Naive thymus-derived CD4-positive, alpha-beta T cell (primary cell): ENCODE measurements at regions not wholly inside any gene's neighbourhood (a gene's known extent, or its start where the extent isn't known, plus 50 kb on each side); places are given as distances from the start of the nearest gene placed in this dataset.
A peak's percentile ranks its signal among the peaks of the same experiment; 100 is the strongest.

Source experiments
- ATAC-seq: fragments of 150-1000 bp; cut with Tn5 transposase; 2 replicates; pipeline ENCODE4 v1.10.0; 2021; ENCODE audit warnings: mild to moderate bottlenecking, moderate library complexity
- CTCF ChIA-PET: fragments of 350-600 bp; sonication (Branson Sonifier 250); formaldehyde crosslinking; loops from one replicate; lab custom pipeline; 2021; ENCODE audit warnings: antibody characterized with exemption; lab: Charles Lee
- POLR2A ChIA-PET: fragments of 350-600 bp; sonication (Branson Sonifier 250); formaldehyde crosslinking; loops from one replicate; lab custom pipeline; 2021; ENCODE audit warnings: antibody characterized with exemption, inconsistent platforms; lab: Charles Lee
- DNase-seq, 9 donors: peaks; one replicate each; pipeline versions ENCODE4 v3.0.0 to v3.0.0-alpha.2; 2020 to 2022; ENCODE audit warnings: mixed read lengths in 1 of 9
- H3K27ac ChIP-seq: one replicate; pipeline ENCODE4 v1.7.0; 2013; ENCODE audit warnings: mild to moderate bottlenecking, low read depth, low read length, moderate library complexity
- H3K27me3 ChIP-seq, 2 donors: one replicate each; pipeline ENCODE4 v1.7.0; 2013; ENCODE audit warnings: low read length in 2 of 2, mild to moderate bottlenecking in 2 of 2, moderate library complexity in 2 of 2; ENCODE audit not compliant: control insufficient read depth in 2 of 2, insufficient read depth in 2 of 2
- H3K36me3 ChIP-seq, 3 experiments: 1 replicate in 2 of 3; 2 replicates in 1 of 3; pipeline ENCODE4 v1.7.0; 2013; ENCODE audit warnings: low read length in 3 of 3, mild to moderate bottlenecking in 3 of 3, moderate library complexity in 1 of 3; ENCODE audit not compliant: insufficient read depth in 3 of 3, control insufficient read depth in 2 of 3
- H3K4me1 ChIP-seq, 2 donors: one replicate each; pipeline ENCODE4 v1.7.0; 2013; ENCODE audit warnings: low read length in 2 of 2, mild to moderate bottlenecking in 2 of 2, moderate library complexity in 1 of 2; ENCODE audit not compliant: control insufficient read depth in 2 of 2, insufficient read depth in 2 of 2
- H3K4me3 ChIP-seq: 2 replicates; pipeline ENCODE4 v1.7.0; 2013; ENCODE audit warnings: mild to moderate bottlenecking, low read length
- H3K9me3 ChIP-seq, 3 experiments: 1 replicate in 2 of 3; 2 replicates in 1 of 3; pipeline ENCODE4 v1.7.0; 2013; ENCODE audit warnings: low read length in 3 of 3; ENCODE audit not compliant: control insufficient read depth in 2 of 3
- H3K27ac Mint-ChIP-seq, 9 donors: one replicate each; pipeline ENCODE4 v1.8.0; 2020 to 2022; ENCODE audit warnings: mixed read lengths in 9 of 9, mild to moderate bottlenecking in 8 of 9, moderate library complexity in 5 of 9, inconsistent platforms in 2 of 9
- H3K27me3 Mint-ChIP-seq, 5 donors: one replicate each; pipeline ENCODE4 v1.8.0; 2021 to 2022; ENCODE audit warnings: mixed read lengths in 5 of 5, mild to moderate bottlenecking in 1 of 5
- H3K36me3 Mint-ChIP-seq, 5 donors: one replicate each; pipeline ENCODE4 v1.8.0; 2020 to 2022; ENCODE audit warnings: mixed read lengths in 5 of 5, mild to moderate bottlenecking in 3 of 5, inconsistent platforms in 1 of 5
- H3K4me1 Mint-ChIP-seq, 7 donors: one replicate each; pipeline ENCODE4 v1.8.0; 2020 to 2022; ENCODE audit warnings: mixed read lengths in 7 of 7, mild to moderate bottlenecking in 3 of 7, inconsistent platforms in 1 of 7
- H3K4me3 Mint-ChIP-seq, 10 donors: one replicate each; pipeline ENCODE4 v1.8.0; 2020 to 2022; ENCODE audit warnings: mild to moderate bottlenecking in 10 of 10, mixed read lengths in 10 of 10, moderate library complexity in 6 of 10, inconsistent platforms in 2 of 10
- H3K9me3 Mint-ChIP-seq, 11 donors: one replicate each; pipeline ENCODE4 v1.8.0; 2020 to 2022; ENCODE audit warnings: mixed read lengths in 11 of 11, mild to moderate bottlenecking in 4 of 11, inconsistent platforms in 1 of 11, moderate library complexity in 1 of 11
- intact Hi-C, 2 donors: fragments of 100-400 bp; cut with micrococcal nuclease; formaldehyde crosslinking; loops; one replicate each; pipeline ENCODE4 v1.15.1; 2023

- Histone ChIP-seq H3K27ac (no peak overlapping the region), H3K27me3 (no peaks in the 10 kb centered on the region), H3K4me3 (no peak overlapping the region), H3K36me3 (no peaks in the 10 kb centered on the region), H3K4me1 (no peaks in the 10 kb centered on the region), H3K9me3 (no peaks in the 10 kb centered on the region)
- intact Hi-C loops = no loop called here
- ChIA-PET POLR2A (no interaction called here), CTCF (no interaction called here)
- Mint-ChIP-seq H3K27me3 (no peaks in the 10 kb centered on the region), H3K4me1 (peaks cover 0 to 13% (median 0%) of the 10 kb centered on the region in 7 donors), H3K9me3 (peaks cover 0 to 4% (median 0%) of the 10 kb centered on the region in 11 donors), H3K4me3 (peak overlapping the region in 1 of 10 donors; percentile 21), H3K27ac (peak overlapping the region in 1 of 9 donors; percentile 7), H3K36me3 (peaks cover 0 to 4% (median 0%) of the 10 kb centered on the region in 5 donors)
- ATAC-seq (no peak), DNase-seq (no peak)
These were observed 100.1 kb downstream of the KLF6 start for GRCh38 chr10:3684891-3685290.

GRCh38 chr10:3683560-3683959 lies 101.4 kb downstream of the KLF6 start:
- Mint-ChIP-seq H3K4me1 (peaks cover 0 to 11% (median 0%) of the 10 kb centered on the region in 7 donors), H3K36me3 (peaks cover 0 to 4% (median 0%) of the 10 kb centered on the region in 5 donors), H3K27ac (no peak overlapping the region), H3K4me3 (no peak overlapping the region), H3K9me3 (peaks cover 0 to 3% (median 0%) of the 10 kb centered on the region in 11 donors), H3K27me3 (no peaks in the 10 kb centered on the region)
- H3K4me1 ChIP-seq = no peaks in the 10 kb centered on the region
- no peak for ATAC-seq
- DNase-seq = no peak
- H3K27me3 ChIP-seq = no peaks in the 10 kb centered on the region
- no peaks in the 10 kb centered on the region for H3K9me3 ChIP-seq
- no peaks in the 10 kb centered on the region for H3K36me3 ChIP-seq
- no peak overlapping the region for H3K27ac ChIP-seq
- H3K4me3 ChIP-seq = no peak overlapping the region
- ChIA-PET CTCF (no interaction called here), POLR2A (interaction anchor here (0.5 kb wide), 1 partner anchor 88 kb away, joined by 3 read pairs; no protein-coding TSS in a partner anchor)
- intact Hi-C loops = no loop called here

- no peak overlapping the region for H3K27ac Mint-ChIP-seq
- Histone ChIP-seq H3K36me3 (no peaks in the 10 kb centered on the region), H3K27ac (no peak overlapping the region), H3K4me3 (no peak overlapping the region), H3K4me1 (no peaks in the 10 kb centered on the region), H3K9me3 (no peaks in the 10 kb centered on the region), H3K27me3 (no peaks in the 10 kb centered on the region)
- H3K36me3 Mint-ChIP-seq = peaks cover 0 to 4% (median 0%) of the 10 kb centered on the region in 5 donors
- peaks cover 0 to 11% (median 0%) of the 10 kb centered on the region in 7 donors for H3K4me1 Mint-ChIP-seq
- intact Hi-C loops = no loop called here
- no peak overlapping the region for H3K4me3 Mint-ChIP-seq
- peaks cover 0 to 1% (median 0%) of the 10 kb centered on the region in 11 donors for H3K9me3 Mint-ChIP-seq
- DNase-seq (no peak), ATAC-seq (no peak)
- POLR2A ChIA-PET = no interaction called here
- CTCF ChIA-PET = no interaction called here
- no peaks in the 10 kb centered on the region for H3K27me3 Mint-ChIP-seq
These were observed 102.3 kb downstream of the KLF6 start for GRCh38 chr10:3682745-3683144.

- no peaks in the 10 kb centered on the region for H3K4me1 ChIP-seq
- intact Hi-C loops = no loop called here
- H3K9me3 ChIP-seq = no peaks in the 10 kb centered on the region
- H3K27me3 ChIP-seq = no peaks in the 10 kb centered on the region
- DNase-seq (no peak), ATAC-seq (no peak)
- CTCF ChIA-PET = no interaction called here
- Mint-ChIP-seq H3K4me1 (peaks cover 0 to 11% (median 0%) of the 10 kb centered on the region in 7 donors), H3K36me3 (peaks cover 0 to 2% (median 0%) of the 10 kb centered on the region in 5 donors), H3K4me3 (no peak overlapping the region), H3K27ac (no peak overlapping the region), H3K27me3 (no peaks in the 10 kb centered on the region), H3K9me3 (peaks cover 0 to 1% (median 0%) of the 10 kb centered on the region in 11 donors)
- POLR2A ChIA-PET = no interaction called here
- H3K27ac ChIP-seq = no peak overlapping the region
- no peaks in the 10 kb centered on the region for H3K36me3 ChIP-seq
- no peak overlapping the region for H3K4me3 ChIP-seq
These were observed 103.1 kb downstream of the KLF6 start for GRCh38 chr10:3681642-3682554.

- Mint-ChIP-seq H3K4me3 (no peak overlapping the region), H3K4me1 (peaks cover 0 to 6% (median 0%) of the 10 kb centered on the region in 7 donors), H3K27ac (peak overlapping the region in 1 of 9 donors; percentile 41), H3K9me3 (peaks cover 0 to 1% (median 0%) of the 10 kb centered on the region in 11 donors), H3K36me3 (no peaks in the 10 kb centered on the region), H3K27me3 (no peaks in the 10 kb centered on the region)
- DNase-seq (no peak), ATAC-seq (no peak)
- Histone ChIP-seq H3K4me3 (no peak overlapping the region), H3K27ac (no peak overlapping the region), H3K27me3 (no peaks in the 10 kb centered on the region), H3K36me3 (no peaks in the 10 kb centered on the region), H3K4me1 (no peaks in the 10 kb centered on the region), H3K9me3 (no peaks in the 10 kb centered on the region)
- intact Hi-C loops = no loop called here
- ChIA-PET CTCF (no interaction called here), POLR2A (no interaction called here)
These were observed 104.9 kb downstream of the KLF6 start for GRCh38 chr10:3679950-3680629.

- Histone ChIP-seq H3K4me3 (no peak overlapping the region), H3K36me3 (no peaks in the 10 kb centered on the region), H3K4me1 (no peaks in the 10 kb centered on the region), H3K9me3 (no peaks in the 10 kb centered on the region), H3K27me3 (no peaks in the 10 kb centered on the region), H3K27ac (no peak overlapping the region)
- H3K27me3 Mint-ChIP-seq = peaks cover 0 to 3% (median 0%) of the 10 kb centered on the region in 5 donors
- H3K36me3 Mint-ChIP-seq = no peaks in the 10 kb centered on the region
- intact Hi-C loops = no loop called here
- CTCF ChIA-PET = no interaction called here
- H3K9me3 Mint-ChIP-seq = peaks cover 0 to 1% (median 0%) of the 10 kb centered on the region in 11 donors
- no peaks in the 10 kb centered on the region for H3K4me1 Mint-ChIP-seq
- POLR2A ChIA-PET = no interaction called here
- H3K4me3 Mint-ChIP-seq = no peak overlapping the region
- DNase-seq = no peak
- peak overlapping the region in 1 of 9 donors; percentile 15 for H3K27ac Mint-ChIP-seq
- no peak for ATAC-seq
These were observed 106.3 kb downstream of the KLF6 start for GRCh38 chr10:3678629-3679227.
